ENCODE measurements at regions not wholly inside any gene's neighbourhood (a gene's known extent, or its start where the extent isn't known, plus 50 kb on each side); places are given as distances from the start of the nearest gene placed in this dataset.
"Not testable (repeated sequence)": the region's sequence is repeated elsewhere in the genome, so short reads cannot be mapped to it uniquely, and the experiment has no call there.

GRCh38 chr11:110358336-110358735 lies 61.9 kb upstream of the RDX start:
- intact Hi-C loops (cut with micrococcal nuclease): no loop called here
- Histone ChIP-seq H3K36me3 (no peaks in the 10 kb centered on the region), H3K9me3 (replicated peaks) (no peaks in the 10 kb centered on the region), H3K27me3 (ENCODE audit: low read depth) (no peaks in the 10 kb centered on the region), H3K4me3 (no peak overlapping the region), H3K4me1 (peaks cover 14% of the 10 kb centered on the region), H3K27ac (replicated peaks) (no peak overlapping the region)
- no peak for TF ChIP-seq CTCF (IDR thresholded peaks at IDR 0.05; ENCODE audit: borderline replicate concordance)
- no peak for DNase-seq

- DNase-seq; intact Hi-C loops (cut with micrococcal nuclease): not testable (repeated sequence)
Measured at GRCh38 chr11:110360781-110361408, 64.5 kb upstream of the RDX start.

GRCh38 chr11:110362971-110363509 lies 66.6 kb upstream of the RDX start:
- H3K36me3 ChIP-seq: no peaks in the 10 kb centered on the region
- no peak for TF ChIP-seq CTCF (IDR thresholded peaks at IDR 0.05; ENCODE audit: borderline replicate concordance)

More at GRCh38 chr11:110360781-110361408, 64.5 kb upstream of the RDX start:
- H3K36me3 ChIP-seq; H3K27me3 ChIP-seq (ENCODE audit: low read depth); H3K27ac ChIP-seq (replicated peaks); H3K9me3 ChIP-seq (replicated peaks); H3K4me3 ChIP-seq: not testable (repeated sequence)
- H3K4me1 ChIP-seq: peaks cover 21% of the 10 kb centered on the region

GRCh38 chr11:110366291-110366690 lies 63.5 kb upstream of the FDX1 start:
- Histone ChIP-seq H3K27ac (replicated peaks) (peak overlapping the region; percentile 30), H3K9me3 (replicated peaks) (no peaks in the 10 kb centered on the region), H3K36me3 (no peaks in the 10 kb centered on the region), H3K4me3 (no peak overlapping the region), H3K27me3 (ENCODE audit: low read depth) (no peaks in the 10 kb centered on the region), H3K4me1 (peaks cover 37% of the 10 kb centered on the region)
- intact Hi-C loops (cut with micrococcal nuclease): loop anchor here (2.0 kb wide), 1 partner anchor 165 kb away; no protein-coding TSS in a partner anchor
- TF ChIP-seq CTCF (IDR thresholded peaks at IDR 0.05; ENCODE audit: borderline replicate concordance): no peak
- peak; percentile 60 for DNase-seq

More at GRCh38 chr11:110362971-110363509, 66.6 kb upstream of the RDX start:
- no peak for DNase-seq
- Histone ChIP-seq H3K4me3 (no peak overlapping the region), H3K27ac (replicated peaks) (peak overlapping the region; percentile 77), H3K27me3 (ENCODE audit: low read depth) (no peaks in the 10 kb centered on the region), H3K4me1 (peaks cover 37% of the 10 kb centered on the region), H3K9me3 (replicated peaks) (no peaks in the 10 kb centered on the region)
- intact Hi-C loops (cut with micrococcal nuclease): no loop called here

- TF ChIP-seq CTCF (IDR thresholded peaks at IDR 0.05; ENCODE audit: borderline replicate concordance): peak; percentile 47
- no peak for DNase-seq
- Histone ChIP-seq H3K36me3 (no peaks in the 10 kb centered on the region), H3K9me3 (replicated peaks) (no peaks in the 10 kb centered on the region), H3K27me3 (ENCODE audit: low read depth) (no peaks in the 10 kb centered on the region), H3K4me3 (no peak overlapping the region), H3K27ac (replicated peaks) (no peak overlapping the region), H3K4me1 (peaks cover 37% of the 10 kb centered on the region)
- intact Hi-C loops (cut with micrococcal nuclease): loop anchor here (2.0 kb wide), 1 partner anchor 167 kb away; no protein-coding TSS in a partner anchor
Measured at GRCh38 chr11:110367571-110367970, 62.2 kb upstream of the FDX1 start.

- Histone ChIP-seq H3K4me1 (peaks cover 17% of the 10 kb centered on the region), H3K4me3 (no peak overlapping the region), H3K36me3 (no peaks in the 10 kb centered on the region), H3K9me3 (replicated peaks) (no peaks in the 10 kb centered on the region), H3K27ac (replicated peaks) (no peak overlapping the region), H3K27me3 (ENCODE audit: low read depth) (no peaks in the 10 kb centered on the region)
- no peak for TF ChIP-seq CTCF (IDR thresholded peaks at IDR 0.05; ENCODE audit: borderline replicate concordance)
- DNase-seq: no peak
- intact Hi-C loops (cut with micrococcal nuclease): no loop called here
Measured at GRCh38 chr11:110371084-110371483, 58.7 kb upstream of the FDX1 start.

All from left ventricle myocardium inferior (tissue), 1 donor.